GM23248 (cell line): ENCODE measurements at regions not wholly inside any gene's neighbourhood (a gene's known extent, or its start where the extent isn't known, plus 50 kb on each side); places are given as distances from the start of the nearest gene placed in this dataset.

ENCODE experiments used
- DNase-seq: peaks from one replicate; pipeline ENCODE4 v3.0.0-alpha.2; 2015
- H2AFZ ChIP-seq: fragments of 200-600 bp; sonication (generic); 2 replicates; pipeline ENCODE4 v1.6.1; 2016; ENCODE audit warnings: antibody characterized with exemption
- H3F3A ChIP-seq: fragments of 200-600 bp; sonication (generic); 2 replicates; pipeline ENCODE4 v1.6.1; 2016; ENCODE audit warnings: mild to moderate bottlenecking, antibody characterized with exemption, mixed run types; ENCODE audit not compliant: insufficient read depth
- H3K27ac ChIP-seq: fragments of 200-600 bp; sonication (generic); 2 replicates; pipeline ENCODE4 v1.5.1; 2016; ENCODE audit warnings: mild to moderate bottlenecking
- H3K27me3 ChIP-seq: fragments of 200-600 bp; sonication (generic); replicated peaks from 2 replicates; pipeline ENCODE4 v1.6.1; 2016; ENCODE audit warnings: mild to moderate bottlenecking; ENCODE audit not compliant: insufficient read depth
- H3K36me3 ChIP-seq: fragments of 200-600 bp; sonication (generic); 2 replicates; pipeline ENCODE4 v1.6.1; 2016; ENCODE audit warnings: low read depth, mild to moderate bottlenecking
- H3K4me1 ChIP-seq: fragments of 200-600 bp; sonication (generic); 2 replicates; pipeline ENCODE4 v1.6.1; 2016; ENCODE audit warnings: mild to moderate bottlenecking; ENCODE audit not compliant: insufficient read depth
- H3K4me2 ChIP-seq: fragments of 200-600 bp; sonication (generic); one replicate; pipeline ENCODE4 v1.6.1; 2016; ENCODE audit warnings: mild to moderate bottlenecking; ENCODE audit not compliant: unreplicated experiment
- H3K4me3 ChIP-seq: fragments of 200-600 bp; sonication (generic); 2 replicates; pipeline ENCODE4 v1.5.1; 2016; ENCODE audit warnings: mild to moderate bottlenecking
- H3K79me2 ChIP-seq: fragments of 200-600 bp; sonication (generic); 2 replicates; pipeline ENCODE4 v1.6.1; 2016; ENCODE audit warnings: mild to moderate bottlenecking; ENCODE audit not compliant: insufficient read depth
- H3K9ac ChIP-seq: fragments of 200-600 bp; sonication (generic); 2 replicates; pipeline ENCODE4 v1.6.1; 2016; ENCODE audit warnings: mild to moderate bottlenecking
- H3K9me2 ChIP-seq: fragments of 200-600 bp; sonication (generic); 2 replicates; pipeline ENCODE4 v1.6.1; 2016; ENCODE audit warnings: mixed run types, mild to moderate bottlenecking, moderate library complexity; ENCODE audit not compliant: insufficient read depth
- H3K9me3 ChIP-seq: fragments of 200-600 bp; sonication (generic); one replicate; pipeline ENCODE4 v1.6.1; 2017; ENCODE audit warnings: low read depth
- H4K20me1 ChIP-seq: fragments of 200-600 bp; sonication (generic); 2 replicates; pipeline ENCODE4 v1.6.0; 2016; ENCODE audit not compliant: insufficient read depth
- EZH2 ChIP-seq: fragments of 200-600 bp; sonication (generic); IDR thresholded peaks from 2 replicates; pipeline ENCODE4 v1.6.1; 2018; ENCODE audit warnings: antibody characterized with exemption, mild to moderate bottlenecking; ENCODE audit not compliant: insufficient read depth, poor library complexity, severe bottlenecking
- EZH2phosphoT487 ChIP-seq: fragments of 200-600 bp; sonication (generic); IDR thresholded peaks from 2 replicates; pipeline ENCODE4 v1.6.1; 2018; ENCODE audit warnings: antibody characterized with exemption, moderate library complexity, mild to moderate bottlenecking, low read depth; ENCODE audit not compliant: insufficient read depth
- WGBS, 2 experiments: methylation state at CpG; one replicate each; pipeline ENCODE4 v1.1.6; 2015 to 2017; ENCODE audit warnings: low lambda C conversion rate in 2 of 2, low coverage in 1 of 2; ENCODE audit errors: missing lambda C conversion rate in 2 of 2; 5-methylcytosine and 5-hydroxymethylcytosine counted together
- in situ Hi-C: fragments of 300-500 bp; cut with MboI; formaldehyde crosslinking; loops from 2 replicates; pipeline ENCODE4 v1.15.0; 2020

DNA sequence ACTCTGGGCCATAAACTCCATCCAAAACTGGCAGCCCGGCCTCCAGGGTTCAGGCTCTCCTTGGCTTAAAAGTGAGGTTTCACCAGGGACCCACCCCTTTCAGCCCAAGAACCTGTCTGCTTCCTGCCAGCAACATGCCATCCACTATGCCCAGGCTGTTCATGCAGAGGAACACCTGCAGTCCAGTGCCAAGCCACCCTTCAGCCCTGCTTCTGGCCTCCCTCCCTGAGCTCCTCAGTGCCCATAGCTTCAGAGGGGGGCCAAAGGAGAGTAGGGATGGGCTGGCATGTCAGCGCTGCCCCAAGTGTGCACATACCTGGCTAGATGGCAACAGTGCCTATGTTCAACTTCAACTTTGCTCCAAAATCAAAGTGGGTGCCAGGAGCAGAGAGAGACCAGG, 166.9 kb upstream of the MRPS30 start:
- no peaks in the 10 kb centered on the region for H3K9me3 ChIP-seq
- TF ChIP-seq EZH2, result no peak
- TF ChIP-seq EZH2phosphoT487, result no peak
- H4K20me1 ChIP-seq, result no peaks in the 10 kb centered on the region
- no peaks in the 10 kb centered on the region for H3F3A ChIP-seq
- H2AFZ ChIP-seq, result no peak overlapping the region
- no peaks in the 10 kb centered on the region for H3K36me3 ChIP-seq
- H3K27ac ChIP-seq, result no peak overlapping the region
- DNase-seq, result no peak
- H3K27me3 ChIP-seq, result no peaks in the 10 kb centered on the region
- no peaks in the 10 kb centered on the region for H3K4me1 ChIP-seq
- 43 to 50% methylated on average over 2 of the region's 2 CpGs for WGBS, 2 experiments
- in situ Hi-C loops, result no loop called here
- no peaks in the 10 kb centered on the region for H3K79me2 ChIP-seq
- H3K9me2 ChIP-seq, result no peaks in the 10 kb centered on the region
- H3K9ac ChIP-seq, result no peak overlapping the region
- H3K4me2 ChIP-seq, result no peak overlapping the region
- H3K4me3 ChIP-seq, result no peak overlapping the region

DNA sequence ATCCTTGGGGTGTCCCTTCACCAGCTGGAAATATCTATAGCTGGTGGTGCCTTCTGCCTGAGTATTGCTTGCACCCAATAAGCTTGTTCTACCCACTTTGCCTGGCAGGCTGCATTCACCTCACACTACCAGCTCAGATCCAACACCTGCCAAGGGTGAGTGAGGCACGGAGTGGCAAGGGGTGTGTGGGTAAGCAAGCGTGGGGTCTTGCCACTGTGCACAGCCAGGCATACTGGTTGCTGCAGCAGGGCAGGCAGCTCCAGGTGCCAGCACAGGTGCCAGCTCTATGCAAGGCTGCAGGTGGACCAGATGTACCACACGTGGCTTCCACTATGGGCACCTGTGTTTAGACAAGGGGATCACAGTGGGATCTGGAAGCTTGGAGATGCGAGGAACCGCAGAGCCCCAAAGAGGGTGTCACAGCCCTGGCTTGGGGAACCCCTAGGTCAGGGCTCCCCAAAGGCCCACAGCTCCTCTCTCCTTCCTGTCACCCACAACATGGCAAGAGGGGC, 167.7 kb upstream of the MRPS30 start:
- Histone ChIP-seq H4K20me1 (no peaks in the 10 kb centered on the region), H3K4me3 (no peak overlapping the region), H3K79me2 (no peaks in the 10 kb centered on the region), H3K27me3 (no peaks in the 10 kb centered on the region), H3K27ac (no peak overlapping the region), H3K9me3 (no peaks in the 10 kb centered on the region), H3K9ac (no peak overlapping the region), H3K4me2 (no peak overlapping the region), H3K36me3 (no peaks in the 10 kb centered on the region), H2AFZ (no peak overlapping the region), H3K4me1 (no peaks in the 10 kb centered on the region), H3K9me2 (no peaks in the 10 kb centered on the region), H3F3A (no peaks in the 10 kb centered on the region)
- WGBS, 2 experiments, result 45 to 58% methylated on average over 5 of the region's 5 CpGs
- no peak for DNase-seq
- in situ Hi-C loops, result no loop called here
- TF ChIP-seq EZH2 (no peak), EZH2phosphoT487 (no peak)

DNA sequence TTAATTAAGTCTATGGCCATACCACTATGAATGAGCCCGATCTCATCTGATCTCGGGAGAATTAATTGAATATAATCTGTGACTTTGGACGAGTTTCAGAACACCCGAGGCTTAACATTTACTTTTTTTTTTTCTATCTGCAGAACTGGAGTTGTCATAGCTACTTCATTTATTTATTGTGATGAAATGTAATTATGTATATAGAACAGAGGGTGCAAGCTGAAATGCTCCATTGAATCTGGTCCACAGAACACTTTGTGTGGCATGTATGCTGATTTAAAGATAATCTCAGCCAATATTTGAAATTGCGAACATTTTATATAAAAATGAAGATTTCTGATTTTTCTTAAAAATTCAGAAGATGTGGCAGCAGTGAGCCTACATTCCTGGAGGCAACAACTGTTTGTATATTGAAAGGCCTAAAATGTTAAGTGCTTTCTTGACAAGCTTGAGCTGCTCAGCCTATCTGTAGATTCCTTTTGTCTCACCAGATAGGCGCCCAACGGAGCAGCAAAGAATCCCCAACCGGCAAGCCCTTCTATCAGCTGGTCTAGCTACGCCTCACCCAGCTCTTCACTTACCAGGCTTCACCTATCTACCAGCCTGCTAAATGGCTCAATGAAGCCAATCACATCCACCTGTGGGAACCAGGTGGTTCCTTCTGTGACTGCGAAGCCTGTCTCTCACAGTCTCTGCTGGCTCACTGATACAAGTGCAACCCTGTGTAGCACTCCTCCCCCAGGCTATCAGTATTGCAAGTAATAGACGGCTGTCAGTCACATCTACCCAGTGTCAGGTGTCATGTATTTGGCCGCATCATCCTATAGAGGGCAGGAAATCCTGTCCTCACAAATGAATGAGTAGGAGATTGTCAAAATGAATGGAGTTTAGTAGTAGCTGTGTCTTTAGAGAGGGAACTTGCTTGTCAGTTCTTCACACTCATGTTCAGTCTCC, 170.6 kb upstream of the MRPS30 start:
- Histone ChIP-seq H3K9ac (no peak overlapping the region), H4K20me1 (no peaks in the 10 kb centered on the region), H3K4me3 (no peak overlapping the region), H3K4me1 (no peaks in the 10 kb centered on the region), H3F3A (no peaks in the 10 kb centered on the region), H3K36me3 (no peaks in the 10 kb centered on the region), H3K79me2 (no peaks in the 10 kb centered on the region), H3K9me2 (no peaks in the 10 kb centered on the region), H3K4me2 (no peak overlapping the region), H3K27me3 (no peaks in the 10 kb centered on the region), H3K27ac (no peak overlapping the region), H2AFZ (no peak overlapping the region), H3K9me3 (no peaks in the 10 kb centered on the region)
- 55 to 60% methylated on average over 12 of the region's 12 CpGs for WGBS, 2 experiments
- DNase-seq, result no peak
- TF ChIP-seq EZH2 (no peak), EZH2phosphoT487 (no peak)
- in situ Hi-C loops, result no loop called here

DNA sequence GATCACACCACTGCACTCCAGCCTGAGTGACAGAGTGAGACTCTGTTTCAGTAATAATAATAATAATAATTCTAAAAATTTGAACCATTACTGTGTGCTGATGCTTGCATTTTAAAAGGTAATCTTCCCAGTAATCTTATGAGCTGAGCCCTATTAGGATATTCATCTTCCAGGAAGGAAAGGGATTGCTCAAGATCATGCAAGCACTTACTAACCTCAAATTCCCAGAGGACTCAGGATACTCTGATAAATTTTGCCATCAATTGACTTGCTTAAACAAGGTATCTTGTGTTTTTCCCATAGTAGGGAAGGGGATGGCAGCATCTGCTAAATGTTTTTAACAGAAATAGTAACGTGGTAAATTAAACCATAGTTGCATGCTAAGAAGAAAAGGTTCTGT, 176.4 kb upstream of the MRPS30 start:
- Histone ChIP-seq H3K9ac (no peak overlapping the region), H3K4me3 (no peak overlapping the region), H3K27me3 (no peaks in the 10 kb centered on the region), H3K9me3 (no peaks in the 10 kb centered on the region), H3F3A (no peaks in the 10 kb centered on the region), H3K27ac (no peak overlapping the region), H3K4me2 (no peak overlapping the region), H4K20me1 (no peaks in the 10 kb centered on the region), H3K36me3 (no peaks in the 10 kb centered on the region), H3K4me1 (no peaks in the 10 kb centered on the region), H3K9me2 (no peaks in the 10 kb centered on the region), H3K79me2 (no peaks in the 10 kb centered on the region), H2AFZ (no peak overlapping the region)
- TF ChIP-seq EZH2 (no peak), EZH2phosphoT487 (no peak)
- DNase-seq, result no peak
- in situ Hi-C loops, result no loop called here
- 29 to 43% methylated on average over 1 of the region's 1 CpG for WGBS, 2 experiments
